AG09309 (cell line): ENCODE measurements at regions not wholly inside any gene's neighbourhood (a gene's known extent, or its start where the extent isn't known, plus 50 kb on each side); places are given as distances from the start of the nearest gene placed in this dataset.
"Not testable (repeated sequence)": the region's sequence is repeated elsewhere in the genome, so short reads cannot be mapped to it uniquely, and the experiment has no call there.

Source experiments
- DNase-seq: peaks from one replicate; pipeline ENCODE4 v3.0.0-alpha.2; 2010; ENCODE audit warnings: low read depth
- H3K4me3 ChIP-seq: 2 replicates; pipeline ENCODE4 v1.5.1; 2011; ENCODE audit warnings: mild to moderate bottlenecking, low read depth, low read length, moderate library complexity; ENCODE audit not compliant: control insufficient read depth
- CTCF ChIP-seq: IDR thresholded peaks from 2 replicates; pipeline ENCODE4 v1.5.1; 2011; ENCODE audit warnings: mild to moderate bottlenecking, low read depth, low read length, inconsistent platforms; ENCODE audit not compliant: insufficient read depth, control insufficient read depth; ENCODE audit errors: missing control alignments

DNA sequence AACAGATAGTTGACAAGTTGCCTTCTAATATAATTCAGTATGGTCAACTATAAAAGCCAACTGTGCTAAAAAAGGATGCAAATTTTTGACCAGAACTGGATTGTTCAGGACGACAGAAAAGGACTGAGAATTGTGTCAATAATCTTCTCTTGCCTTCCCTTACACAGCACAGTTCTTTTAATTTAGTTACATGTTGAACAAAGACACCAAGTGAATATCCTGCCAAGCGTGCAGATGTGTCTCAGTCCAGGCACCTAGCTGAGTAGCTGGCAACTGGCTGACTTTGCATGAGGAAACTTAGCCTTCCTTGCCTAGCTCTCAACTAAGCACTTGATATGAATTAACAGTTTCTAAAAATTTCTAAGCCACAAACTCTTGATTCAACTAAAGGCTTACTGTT is 801.4 kb downstream of the BCL11A start:
- no peak overlapping the region for H3K4me3 ChIP-seq
- no peak for TF ChIP-seq CTCF
- no peak for DNase-seq

- DNase-seq, H3K4me3 ChIP-seq: not testable (repeated sequence)
Measured at GRCh38 chr2:59751214-59751613, 802.2 kb downstream of the BCL11A start.

GRCh38 chr2:59746291-59746690 is 807.2 kb downstream of the BCL11A start:
- DNase-seq, result no peak
- no peak for TF ChIP-seq CTCF

DNA sequence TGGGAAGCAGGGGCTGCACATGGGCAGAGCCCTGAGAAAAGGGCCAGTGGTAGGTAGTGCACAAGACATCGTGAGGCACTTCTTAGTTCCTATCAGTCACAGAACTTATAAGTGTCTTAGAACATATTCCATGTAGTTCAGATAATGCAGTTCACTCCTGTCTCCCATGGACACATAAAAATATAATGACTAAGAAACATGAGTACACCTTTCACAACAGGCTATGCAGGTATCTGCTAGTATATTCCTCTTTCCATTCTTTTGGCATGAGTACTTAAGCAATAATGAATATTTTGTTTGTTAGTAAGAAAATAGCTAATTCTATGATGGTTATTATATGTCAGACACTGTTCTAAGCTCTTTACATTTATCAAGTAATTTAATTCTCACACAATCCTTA is 808.4 kb downstream of the BCL11A start:
- TF ChIP-seq CTCF, result no peak
- H3K4me3 ChIP-seq, result no peak overlapping the region
- DNase-seq, result no peak

More at GRCh38 chr2:59746291-59746690, 807.2 kb downstream of the BCL11A start:
- H3K4me3 ChIP-seq, result no peak overlapping the region

- no peak for TF ChIP-seq CTCF
- DNase-seq, result no peak
- H3K4me3 ChIP-seq, result no peak overlapping the region
Measured at GRCh38 chr2:59744436-59744835, 809.0 kb downstream of the BCL11A start.

- no peak for DNase-seq
- TF ChIP-seq CTCF, result no peak
- H3K4me3 ChIP-seq, result no peak overlapping the region
Measured at GRCh38 chr2:59741840-59742239, 811.6 kb downstream of the BCL11A start.

DNA sequence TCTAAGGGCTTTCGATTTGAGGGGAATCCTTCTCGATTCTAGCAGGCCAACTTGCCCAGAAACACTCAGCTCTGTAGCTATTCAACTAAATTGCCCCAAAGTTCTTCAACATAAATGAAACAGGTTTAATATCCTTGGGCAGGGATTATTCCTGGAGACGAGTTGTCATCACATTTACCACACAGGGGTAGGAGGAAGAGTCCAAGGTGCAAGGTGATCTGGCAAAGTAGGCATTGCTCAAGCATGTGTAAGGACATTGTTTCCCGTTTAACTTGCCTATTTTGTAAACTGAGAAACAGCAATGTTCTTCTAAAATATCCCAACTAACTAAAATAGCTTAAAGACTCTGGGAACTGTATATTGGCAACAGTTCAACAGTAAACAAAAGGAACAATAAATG is 814.3 kb downstream of the BCL11A start:
- no peak overlapping the region for H3K4me3 ChIP-seq
- DNase-seq, result no peak
- TF ChIP-seq CTCF, result no peak

DNA sequence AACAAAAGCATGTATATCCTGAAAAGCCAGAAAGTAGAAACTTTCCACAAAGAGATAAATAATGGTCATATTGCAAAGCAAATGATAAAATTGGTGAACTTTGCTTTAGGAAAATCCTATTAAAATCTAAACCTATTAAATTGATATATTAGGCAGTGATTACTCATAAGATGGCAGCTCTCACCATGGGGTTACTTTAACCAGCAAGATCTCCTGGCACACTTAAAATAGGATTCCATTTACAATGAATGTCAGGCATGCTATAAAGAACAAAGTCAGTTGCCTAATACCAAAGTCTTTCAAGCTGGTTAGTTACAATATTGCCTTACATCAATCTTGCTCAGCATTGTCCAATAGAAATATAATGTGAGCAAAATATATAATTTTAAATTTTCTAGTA is 816.2 kb downstream of the BCL11A start:
- no peak overlapping the region for H3K4me3 ChIP-seq
- no peak for DNase-seq
- no peak for TF ChIP-seq CTCF
